ENCODE measurements at regions not wholly inside any gene's neighbourhood (a gene's known extent, or its start where the extent isn't known, plus 50 kb on each side); places are given as distances from the start of the nearest gene placed in this dataset.

DNA sequence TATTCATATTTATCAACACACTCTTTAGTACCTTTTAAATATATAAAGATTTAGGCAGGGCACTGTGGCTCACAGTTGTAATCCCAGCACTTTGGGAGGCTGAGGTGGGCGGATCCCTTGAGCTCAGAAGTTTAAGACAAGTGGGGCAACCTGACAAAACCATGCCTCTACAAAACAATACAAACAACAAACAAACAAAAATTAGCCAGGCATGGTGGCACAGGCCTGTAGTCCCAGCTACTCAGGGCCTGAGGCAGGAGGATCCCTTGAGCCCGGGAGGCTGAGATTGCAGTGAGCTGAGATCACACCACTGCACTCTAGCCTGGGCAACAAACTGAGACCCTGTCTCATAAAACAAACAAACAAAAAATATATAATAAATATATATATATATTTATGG, 1748.3 kb upstream of the PCDH20 start:
- TF ChIP-seq, protein P1, sequence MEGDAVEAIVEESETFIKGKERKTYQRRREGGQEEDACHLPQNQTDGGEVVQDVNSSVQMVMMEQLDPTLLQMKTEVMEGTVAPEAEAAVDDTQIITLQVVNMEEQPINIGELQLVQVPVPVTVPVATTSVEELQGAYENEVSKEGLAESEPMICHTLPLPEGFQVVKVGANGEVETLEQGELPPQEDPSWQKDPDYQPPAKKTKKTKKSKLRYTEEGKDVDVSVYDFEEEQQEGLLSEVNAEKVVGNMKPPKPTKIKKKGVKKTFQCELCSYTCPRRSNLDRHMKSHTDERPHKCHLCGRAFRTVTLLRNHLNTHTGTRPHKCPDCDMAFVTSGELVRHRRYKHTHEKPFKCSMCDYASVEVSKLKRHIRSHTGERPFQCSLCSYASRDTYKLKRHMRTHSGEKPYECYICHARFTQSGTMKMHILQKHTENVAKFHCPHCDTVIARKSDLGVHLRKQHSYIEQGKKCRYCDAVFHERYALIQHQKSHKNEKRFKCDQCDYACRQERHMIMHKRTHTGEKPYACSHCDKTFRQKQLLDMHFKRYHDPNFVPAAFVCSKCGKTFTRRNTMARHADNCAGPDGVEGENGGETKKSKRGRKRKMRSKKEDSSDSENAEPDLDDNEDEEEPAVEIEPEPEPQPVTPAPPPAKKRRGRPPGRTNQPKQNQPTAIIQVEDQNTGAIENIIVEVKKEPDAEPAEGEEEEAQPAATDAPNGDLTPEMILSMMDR (IDR thresholded peaks at IDR 0.05; ENCODE audit: insufficient read depth, low read length, severe bottlenecking) = no peak
- no peaks in the 10 kb centered on the region for H3K36me3 ChIP-seq (ENCODE audit: control insufficient read depth, insufficient read depth, low read length)
- H3K4me3 ChIP-seq (ENCODE audit: low read depth, low read length) = no peak overlapping the region
- FAIRE-seq (no peak), DNase-seq (ENCODE audit: low read depth) (no peak)
- no peaks in the 10 kb centered on the region for H3K27me3 ChIP-seq (ENCODE audit: control insufficient read depth, insufficient read depth, low read length)

DNA sequence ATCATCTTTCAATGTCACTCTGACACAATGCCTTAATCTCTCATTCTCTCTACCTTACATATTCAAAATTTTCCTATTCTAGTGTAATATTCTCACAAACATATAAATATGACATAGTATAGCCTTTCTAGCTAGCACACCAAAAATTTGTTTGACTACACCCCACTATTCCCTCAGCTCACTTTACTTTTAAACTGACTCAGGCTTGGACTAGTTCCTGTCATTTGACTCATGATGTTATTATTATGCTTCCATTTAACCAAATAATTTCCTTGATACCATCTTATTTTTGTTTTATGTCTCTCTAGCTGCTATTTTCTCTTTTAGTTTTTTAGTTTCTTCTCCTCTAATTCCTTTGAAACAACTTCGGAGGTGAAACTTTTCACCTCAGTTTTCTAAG, 1745.6 kb upstream of the PCDH20 start:
- Histone ChIP-seq H3K4me3 (ENCODE audit: low read depth, low read length) (no peak overlapping the region), H3K27me3 (ENCODE audit: control insufficient read depth, insufficient read depth, low read length) (no peaks in the 10 kb centered on the region), H3K36me3 (ENCODE audit: control insufficient read depth, insufficient read depth, low read length) (no peaks in the 10 kb centered on the region)
- DNase-seq (ENCODE audit: low read depth) = no peak
- FAIRE-seq = no peak
- TF ChIP-seq, protein P1 (IDR thresholded peaks at IDR 0.05; ENCODE audit: insufficient read depth, low read length, severe bottlenecking) = no peak

DNA sequence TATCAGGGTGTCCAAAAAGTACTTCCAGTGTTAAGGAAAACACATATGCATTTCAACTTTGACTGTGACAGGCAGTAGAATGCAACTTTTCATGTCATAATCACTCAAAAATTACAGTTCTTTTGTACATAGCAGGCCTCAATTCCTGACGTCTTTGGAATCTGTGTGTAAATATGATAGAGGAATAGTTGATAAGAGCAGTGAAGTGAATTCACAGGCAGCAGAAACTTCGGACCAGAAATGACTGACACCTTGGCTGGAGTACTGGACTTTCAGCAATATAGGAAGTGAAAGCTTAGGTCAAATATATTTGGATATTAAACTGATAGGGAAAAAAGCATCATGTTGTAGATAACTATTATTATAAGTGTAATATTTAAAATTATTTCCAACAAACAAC, 1741.2 kb upstream of the PCDH20 start:
- Histone ChIP-seq H3K27me3 (ENCODE audit: control insufficient read depth, insufficient read depth, low read length) (no peaks in the 10 kb centered on the region), H3K4me3 (ENCODE audit: low read depth, low read length) (no peak overlapping the region), H3K36me3 (ENCODE audit: control insufficient read depth, insufficient read depth, low read length) (no peaks in the 10 kb centered on the region)
- FAIRE-seq = no peak
- TF ChIP-seq, protein P1 (IDR thresholded peaks at IDR 0.05; ENCODE audit: insufficient read depth, low read length, severe bottlenecking) = no peak
- DNase-seq (ENCODE audit: low read depth) = no peak

DNA sequence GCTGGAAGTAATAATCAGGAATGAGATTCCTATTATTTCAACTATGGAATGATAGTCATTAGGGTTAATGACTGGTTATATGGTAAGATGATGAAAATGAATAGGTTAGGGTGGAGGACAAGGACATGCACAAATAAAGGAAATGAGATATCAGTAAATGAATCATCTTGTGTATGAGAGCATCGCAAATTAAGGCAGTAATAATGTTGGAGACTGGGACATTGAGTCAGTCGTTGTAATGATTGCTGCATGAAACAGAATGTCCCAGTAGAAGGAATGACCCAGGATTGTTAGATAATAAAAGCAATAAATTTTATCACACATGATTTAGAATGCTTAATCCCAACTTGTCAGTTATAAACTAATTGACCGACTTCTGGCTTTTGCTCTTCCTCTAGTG, 1733.7 kb upstream of the PCDH20 start:
- TF ChIP-seq, protein P1 (IDR thresholded peaks at IDR 0.05; ENCODE audit: insufficient read depth, low read length, severe bottlenecking) = no peak
- no peak overlapping the region for H3K4me3 ChIP-seq (ENCODE audit: low read depth, low read length)
- FAIRE-seq (no peak), DNase-seq (ENCODE audit: low read depth) (no peak)
- H3K27me3 ChIP-seq (ENCODE audit: control insufficient read depth, insufficient read depth, low read length) = no peaks in the 10 kb centered on the region
- H3K36me3 ChIP-seq (ENCODE audit: control insufficient read depth, insufficient read depth, low read length) = no peaks in the 10 kb centered on the region

DNA sequence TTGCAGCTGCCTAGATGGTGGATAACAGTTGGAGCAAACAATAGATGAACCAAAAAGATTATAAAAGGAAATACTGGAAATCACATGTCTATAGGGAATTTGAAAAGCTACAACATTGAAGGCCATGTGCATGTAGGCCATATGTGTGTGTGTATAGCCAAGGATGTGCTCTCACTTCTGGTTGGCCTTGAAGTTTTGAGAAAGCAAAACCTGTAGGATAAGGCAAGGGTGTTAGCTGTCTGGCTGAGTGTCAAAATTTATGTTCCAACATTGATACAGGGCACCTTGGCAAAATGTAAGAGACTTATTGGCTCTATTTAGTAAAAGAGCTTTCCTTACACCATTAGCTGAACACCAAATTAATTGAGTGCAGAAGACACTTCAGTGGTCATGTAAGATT, 1723.6 kb upstream of the PCDH20 start:
- FAIRE-seq = no peak

DNA sequence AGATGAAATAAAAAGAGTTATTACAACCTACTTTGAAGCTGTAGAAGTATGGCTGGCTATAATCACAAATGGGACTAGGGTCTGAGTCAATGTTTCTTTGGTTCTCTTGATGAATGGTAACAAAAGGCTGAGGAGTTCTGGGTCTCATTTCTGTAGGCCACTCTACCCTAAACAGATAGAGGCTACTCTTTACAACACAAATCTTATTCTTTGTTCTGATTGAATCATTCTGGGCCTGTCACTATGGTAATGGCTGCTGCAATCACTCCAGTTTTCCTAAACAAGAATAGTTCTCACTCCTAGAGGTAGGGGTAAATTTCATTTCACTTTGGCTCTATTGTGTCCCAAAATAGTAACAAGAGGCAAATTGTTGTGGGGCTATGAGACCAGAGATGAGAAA, 1714.3 kb upstream of the PCDH20 start:
- no peak for FAIRE-seq
- Histone ChIP-seq H3K36me3 (ENCODE audit: control insufficient read depth, insufficient read depth, low read length) (no peaks in the 10 kb centered on the region), H3K4me3 (ENCODE audit: low read depth, low read length) (no peak overlapping the region), H3K27me3 (ENCODE audit: control insufficient read depth, insufficient read depth, low read length) (no peaks in the 10 kb centered on the region)
- TF ChIP-seq, protein P1 (IDR thresholded peaks at IDR 0.05; ENCODE audit: insufficient read depth, low read length, severe bottlenecking) = no peak
- DNase-seq (ENCODE audit: low read depth) = no peak

More for the DNA sequence above, 1723.6 kb upstream of the PCDH20 start:
- DNase-seq (ENCODE audit: low read depth) = no peak
- TF ChIP-seq, protein P1 (IDR thresholded peaks at IDR 0.05; ENCODE audit: insufficient read depth, low read length, severe bottlenecking) = no peak
- Histone ChIP-seq H3K27me3 (ENCODE audit: control insufficient read depth, insufficient read depth, low read length) (no peaks in the 10 kb centered on the region), H3K4me3 (ENCODE audit: low read depth, low read length) (no peak overlapping the region), H3K36me3 (ENCODE audit: control insufficient read depth, insufficient read depth, low read length) (no peaks in the 10 kb centered on the region)
